ENCODE measurements at regions not wholly inside any gene's neighbourhood (a gene's known extent, or its start where the extent isn't known, plus 50 kb on each side); places are given as distances from the start of the nearest gene placed in this dataset.

- no peak for DNase-seq (ENCODE audit: low read depth in 3 of 3)
Measured at GRCh38 chr15:95444860-95445259, 885.6 kb upstream of the NR2F2 start.

- no peak for DNase-seq (ENCODE audit: low read depth in 3 of 3)
Measured at GRCh38 chr15:95446854-95447253, 883.6 kb upstream of the NR2F2 start.

- DNase-seq (ENCODE audit: low read depth in 3 of 3): no peak
Measured at GRCh38 chr15:95447486-95447885, 883.0 kb upstream of the NR2F2 start.

GRCh38 chr15:95448531-95449229, 881.8 kb upstream of the NR2F2 start:
- no peak for DNase-seq (ENCODE audit: low read depth in 3 of 3)

GRCh38 chr15:95449230-95449628, 881.3 kb upstream of the NR2F2 start:
- DNase-seq (ENCODE audit: low read depth in 3 of 3): no peak

- DNase-seq (ENCODE audit: low read depth in 3 of 3): no peak
Measured at GRCh38 chr15:95450413-95450812, 880.1 kb upstream of the NR2F2 start.

- DNase-seq (ENCODE audit: low read depth in 3 of 3): no peak
Measured at GRCh38 chr15:95451938-95452337, 878.6 kb upstream of the NR2F2 start.

GRCh38 chr15:95454403-95455262, 875.9 kb upstream of the NR2F2 start:
- no peak for DNase-seq (ENCODE audit: low read depth in 3 of 3)

GRCh38 chr15:95457520-95457919, 873.0 kb upstream of the NR2F2 start:
- no peak for DNase-seq (ENCODE audit: low read depth in 3 of 3)

- no peak for DNase-seq (ENCODE audit: low read depth in 3 of 3)
Measured at GRCh38 chr15:95458721-95459120, 871.8 kb upstream of the NR2F2 start.

GRCh38 chr15:95459273-95459672, 871.2 kb upstream of the NR2F2 start:
- DNase-seq (ENCODE audit: low read depth in 3 of 3): no peak

- DNase-seq (ENCODE audit: low read depth in 3 of 3): no peak
Measured at GRCh38 chr15:95464509-95464908, 866.0 kb upstream of the NR2F2 start.

GRCh38 chr15:95468820-95469219, 861.7 kb upstream of the NR2F2 start:
- DNase-seq (ENCODE audit: low read depth in 3 of 3): no peak

GRCh38 chr15:95469496-95470000, 861.0 kb upstream of the NR2F2 start:
- no peak for DNase-seq (ENCODE audit: low read depth in 3 of 3)

GRCh38 chr15:95470529-95470928, 860.0 kb upstream of the NR2F2 start:
- no peak for DNase-seq (ENCODE audit: low read depth in 3 of 3)

- DNase-seq (ENCODE audit: low read depth in 3 of 3): no peak
Measured at GRCh38 chr15:95470997-95471689, 859.4 kb upstream of the NR2F2 start.

- DNase-seq (ENCODE audit: low read depth in 3 of 3): no peak
Measured at GRCh38 chr15:95471690-95472086, 858.8 kb upstream of the NR2F2 start.

GRCh38 chr15:95475067-95475466, 855.4 kb upstream of the NR2F2 start:
- DNase-seq (ENCODE audit: low read depth in 3 of 3): no peak

- no peak for DNase-seq (ENCODE audit: low read depth in 3 of 3)
Measured at GRCh38 chr15:95479308-95479707, 851.2 kb upstream of the NR2F2 start.

- DNase-seq (ENCODE audit: low read depth in 3 of 3): no peak
Measured at GRCh38 chr15:95485367-95485766, 845.1 kb upstream of the NR2F2 start.

- no peak for DNase-seq (ENCODE audit: low read depth in 3 of 3)
Measured at GRCh38 chr15:95486224-95486623, 844.3 kb upstream of the NR2F2 start.

GRCh38 chr15:95489103-95489502, 841.4 kb upstream of the NR2F2 start:
- DNase-seq (ENCODE audit: low read depth in 3 of 3): no peak
